HFFc6 (cell line): ENCODE measurements at regions not wholly inside any gene's neighbourhood (a gene's known extent, or its start where the extent isn't known, plus 50 kb on each side); places are given as distances from the start of the nearest gene placed in this dataset.

Experiments used
- DNase-seq: peaks from one replicate; pipeline ENCODE4 v3.0.0-alpha.2; 2018
- H3K27ac Mint-ChIP-seq: 2 replicates; pipeline ENCODE4 v1.8.0; 2020; ENCODE audit warnings: mild to moderate bottlenecking, mixed read lengths
- H3K27me3 Mint-ChIP-seq: 2 replicates; pipeline ENCODE4 v1.8.0; 2021; ENCODE audit warnings: mild to moderate bottlenecking, moderate library complexity, mixed read lengths; ENCODE audit not compliant: insufficient read depth
- H3K36me3 Mint-ChIP-seq: 2 replicates; pipeline ENCODE4 v1.8.0; 2021; ENCODE audit warnings: low read depth, mixed read lengths
- H3K4me1 Mint-ChIP-seq: 2 replicates; pipeline ENCODE4 v1.8.0; 2020; ENCODE audit warnings: low read depth, mixed read lengths
- H3K4me3 Mint-ChIP-seq: 2 replicates; pipeline ENCODE4 v1.8.0; 2020; ENCODE audit warnings: mild to moderate bottlenecking, moderate library complexity, mixed read lengths
- H3K9me3 Mint-ChIP-seq: 2 replicates; pipeline ENCODE4 v1.8.0; 2020; ENCODE audit warnings: mild to moderate bottlenecking, mixed read lengths
- CTCF ChIP-seq: fragments of 200-600 bp; sonication (generic); IDR thresholded peaks from 2 replicates; pipeline ENCODE4 v1.5.0; 2021; ENCODE audit warnings: antibody characterized with exemption, mild to moderate bottlenecking

GRCh38 chr18:77632758-77633157 lies 383.1 kb downstream of the GALR1 start:
- Mint-ChIP-seq H3K27ac (no peak overlapping the region), H3K36me3 (peaks cover 8% of the 10 kb centered on the region; the same call in 1 of the 2 replicates), H3K4me3 (no peak overlapping the region), H3K9me3 (peaks cover 67% of the 10 kb centered on the region), H3K27me3 (0 out of 2 replicates have a peak, but pooled peaks cover 2% of the 10 kb centered on the region), H3K4me1 (no peaks in the 10 kb centered on the region)
- DNase-seq: no peak
- TF ChIP-seq CTCF: no peak

GRCh38 chr18:77634494-77634893 lies 384.8 kb downstream of the GALR1 start:
- H3K36me3 Mint-ChIP-seq: peaks cover 8% of the 10 kb centered on the region; the same call in 1 of the 2 replicates
- no peak overlapping the region for H3K27ac Mint-ChIP-seq
- H3K9me3 Mint-ChIP-seq: peaks cover 80% of the 10 kb centered on the region
- no peak overlapping the region for H3K4me3 Mint-ChIP-seq
- no peaks in the 10 kb centered on the region for H3K4me1 Mint-ChIP-seq
- H3K27me3 Mint-ChIP-seq: 0 out of 2 replicates have a peak, but pooled peaks cover 2% of the 10 kb centered on the region
- TF ChIP-seq CTCF: no peak
- no peak for DNase-seq

- no peak overlapping the region for H3K4me3 Mint-ChIP-seq
- H3K9me3 Mint-ChIP-seq: peaks cover 86% of the 10 kb centered on the region
- peaks cover 8% of the 10 kb centered on the region; the same call in 1 of the 2 replicates for H3K36me3 Mint-ChIP-seq
These were observed 385.8 kb downstream of the GALR1 start for GRCh38 chr18:77635451-77635850.

GRCh38 chr18:77635858-77636257 lies 386.2 kb downstream of the GALR1 start:
- Mint-ChIP-seq H3K9me3 (peaks cover 86% of the 10 kb centered on the region), H3K4me1 (no peaks in the 10 kb centered on the region), H3K27ac (no peak overlapping the region), H3K27me3 (0 out of 2 replicates have a peak, but pooled peaks cover 2% of the 10 kb centered on the region), H3K4me3 (no peak overlapping the region), H3K36me3 (peaks cover 8% of the 10 kb centered on the region; the same call in 1 of the 2 replicates)
- no peak for DNase-seq
- TF ChIP-seq CTCF: no peak

More at GRCh38 chr18:77635451-77635850, 385.8 kb downstream of the GALR1 start:
- H3K4me1 Mint-ChIP-seq: no peaks in the 10 kb centered on the region
- H3K27me3 Mint-ChIP-seq: 0 out of 2 replicates have a peak, but pooled peaks cover 2% of the 10 kb centered on the region
- no peak for TF ChIP-seq CTCF
- DNase-seq: no peak
- H3K27ac Mint-ChIP-seq: no peak overlapping the region

- DNase-seq: no peak
- Mint-ChIP-seq H3K4me3 (no peak overlapping the region), H3K27ac (no peak overlapping the region), H3K9me3 (peaks cover 42% of the 10 kb centered on the region), H3K27me3 (peaks cover 2% of the 10 kb centered on the region; the same call in 1 of the 2 replicates), H3K36me3 (no peaks in the 10 kb centered on the region), H3K4me1 (no peaks in the 10 kb centered on the region)
- no peak for TF ChIP-seq CTCF
These were observed 395.7 kb downstream of the GALR1 start for GRCh38 chr18:77645170-77645872.
